ENCODE measurements at regions not wholly inside any gene's neighbourhood (a gene's known extent, or its start where the extent isn't known, plus 50 kb on each side); places are given as distances from the start of the nearest gene placed in this dataset.
"Not testable (repeated sequence)": the region's sequence is repeated elsewhere in the genome, so short reads cannot be mapped to it uniquely, and the experiment has no call there.

DNA sequence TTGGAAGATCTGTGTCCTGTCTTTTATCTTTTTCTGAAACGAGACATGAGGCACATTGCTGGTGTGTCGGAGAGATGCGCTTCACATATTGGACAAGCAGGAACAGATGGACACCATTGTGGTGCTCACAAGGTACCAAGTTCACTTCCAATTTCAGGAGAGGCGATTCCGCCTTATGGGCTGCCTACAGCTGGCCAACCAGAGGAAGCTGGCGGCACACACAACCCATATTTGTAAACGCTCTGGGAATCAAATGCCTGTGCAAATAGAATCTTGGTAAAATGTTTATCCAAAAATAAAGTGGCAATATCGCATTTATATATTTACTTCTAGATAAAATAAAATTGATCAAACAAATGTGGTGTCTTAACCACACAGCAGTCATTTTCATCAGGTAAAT is 337.4 kb downstream of the TCERG1L start:
- no peak overlapping the region for H3K4me3 ChIP-seq (ENCODE audit: low read depth, low read length)
- no peak for DNase-seq (ENCODE audit: low read depth)
- no peaks in the 10 kb centered on the region for H3K36me3 ChIP-seq (ENCODE audit: control insufficient read depth, insufficient read depth, low read length)
- TF ChIP-seq, protein P1, sequence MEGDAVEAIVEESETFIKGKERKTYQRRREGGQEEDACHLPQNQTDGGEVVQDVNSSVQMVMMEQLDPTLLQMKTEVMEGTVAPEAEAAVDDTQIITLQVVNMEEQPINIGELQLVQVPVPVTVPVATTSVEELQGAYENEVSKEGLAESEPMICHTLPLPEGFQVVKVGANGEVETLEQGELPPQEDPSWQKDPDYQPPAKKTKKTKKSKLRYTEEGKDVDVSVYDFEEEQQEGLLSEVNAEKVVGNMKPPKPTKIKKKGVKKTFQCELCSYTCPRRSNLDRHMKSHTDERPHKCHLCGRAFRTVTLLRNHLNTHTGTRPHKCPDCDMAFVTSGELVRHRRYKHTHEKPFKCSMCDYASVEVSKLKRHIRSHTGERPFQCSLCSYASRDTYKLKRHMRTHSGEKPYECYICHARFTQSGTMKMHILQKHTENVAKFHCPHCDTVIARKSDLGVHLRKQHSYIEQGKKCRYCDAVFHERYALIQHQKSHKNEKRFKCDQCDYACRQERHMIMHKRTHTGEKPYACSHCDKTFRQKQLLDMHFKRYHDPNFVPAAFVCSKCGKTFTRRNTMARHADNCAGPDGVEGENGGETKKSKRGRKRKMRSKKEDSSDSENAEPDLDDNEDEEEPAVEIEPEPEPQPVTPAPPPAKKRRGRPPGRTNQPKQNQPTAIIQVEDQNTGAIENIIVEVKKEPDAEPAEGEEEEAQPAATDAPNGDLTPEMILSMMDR (IDR thresholded peaks at IDR 0.05; ENCODE audit: insufficient read depth, low read depth, low read length): no peak
- ChIA-PET POLR2A (no interaction called here), CTCF (no interaction called here)
- H3K27me3 ChIP-seq (ENCODE audit: control insufficient read depth, insufficient read depth, low read length): no peaks in the 10 kb centered on the region

DNA sequence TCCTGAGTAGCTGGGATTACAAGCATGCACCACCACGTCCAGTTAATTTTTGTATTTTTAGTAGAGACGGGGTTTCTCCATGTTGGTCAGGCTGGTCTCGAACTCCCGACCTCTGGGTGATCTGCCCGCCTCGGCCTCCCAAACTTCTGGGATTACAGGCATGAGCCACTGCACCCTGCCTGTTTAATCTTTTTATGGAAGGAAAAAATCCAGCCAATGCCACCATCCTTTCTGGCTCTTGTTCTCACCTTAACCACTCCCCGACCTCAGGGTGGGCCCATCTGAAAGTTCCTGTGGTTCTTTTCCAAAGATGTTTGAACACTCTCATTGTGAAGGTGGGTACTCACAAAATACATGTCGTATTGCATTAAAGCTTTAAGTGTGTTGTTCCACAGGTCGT is 336.2 kb downstream of the TCERG1L start:
- H3K27me3 ChIP-seq (ENCODE audit: control insufficient read depth, insufficient read depth, low read length); POLR2A ChIA-PET; DNase-seq (ENCODE audit: low read depth); H3K36me3 ChIP-seq (ENCODE audit: control insufficient read depth, insufficient read depth, low read length); H3K4me3 ChIP-seq (ENCODE audit: low read depth, low read length); CTCF ChIA-PET: not testable (repeated sequence)

DNA sequence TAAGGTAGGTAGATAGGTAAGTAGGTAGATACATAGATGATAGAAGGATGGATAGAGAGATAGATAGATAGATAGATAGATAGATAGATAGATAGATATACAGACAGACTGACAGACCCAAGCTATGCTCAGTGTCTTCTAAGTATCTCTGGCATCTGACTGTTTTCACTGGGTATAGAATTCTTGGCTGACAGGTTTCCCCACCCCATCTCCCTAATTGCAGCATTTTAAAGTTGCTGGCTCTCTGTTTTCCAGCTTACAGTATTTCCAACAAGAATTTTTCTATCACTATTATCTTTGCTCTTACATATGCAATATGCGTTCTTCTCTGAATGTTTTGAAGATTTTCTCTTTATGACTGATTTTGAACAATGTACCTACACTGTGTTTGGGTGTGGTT is 328.7 kb downstream of the TCERG1L start:
- no peak for DNase-seq (ENCODE audit: low read depth)
- no peaks in the 10 kb centered on the region for H3K36me3 ChIP-seq (ENCODE audit: control insufficient read depth, insufficient read depth, low read length)
- TF ChIP-seq, protein P1 (IDR thresholded peaks at IDR 0.05; ENCODE audit: insufficient read depth, low read depth, low read length): no peak
- H3K27me3 ChIP-seq (ENCODE audit: control insufficient read depth, insufficient read depth, low read length): no peaks in the 10 kb centered on the region
- H3K4me3 ChIP-seq (ENCODE audit: low read depth, low read length): no peak overlapping the region
- CTCF ChIA-PET: no interaction called here
- POLR2A ChIA-PET: no interaction called here

DNA sequence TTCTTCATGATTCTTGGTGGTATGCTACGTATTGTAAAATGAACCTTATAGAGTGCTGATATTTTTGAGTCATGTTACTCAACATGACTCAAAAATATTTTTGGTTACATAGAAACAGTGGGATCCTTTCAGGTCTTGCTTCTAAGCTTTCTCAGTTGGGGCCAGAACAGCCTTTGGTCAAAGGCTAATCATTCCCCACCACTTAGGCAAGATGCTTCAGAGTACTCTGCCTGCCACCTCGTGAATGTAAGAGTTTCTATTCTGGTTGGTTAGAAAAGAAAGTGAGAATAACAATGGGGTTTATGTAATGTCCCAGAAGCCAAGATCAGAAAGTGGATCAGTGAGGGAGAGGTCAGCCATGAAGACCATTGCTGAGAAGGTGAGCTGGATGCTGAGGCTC is 327.8 kb downstream of the TCERG1L start:
- CTCF ChIA-PET: no interaction called here
- TF ChIP-seq, protein P1 (IDR thresholded peaks at IDR 0.05; ENCODE audit: insufficient read depth, low read depth, low read length): no peak
- Histone ChIP-seq H3K36me3 (ENCODE audit: control insufficient read depth, insufficient read depth, low read length) (no peaks in the 10 kb centered on the region), H3K4me3 (ENCODE audit: low read depth, low read length) (no peak overlapping the region), H3K27me3 (ENCODE audit: control insufficient read depth, insufficient read depth, low read length) (no peaks in the 10 kb centered on the region)
- POLR2A ChIA-PET: no interaction called here
- no peak for DNase-seq (ENCODE audit: low read depth)

DNA sequence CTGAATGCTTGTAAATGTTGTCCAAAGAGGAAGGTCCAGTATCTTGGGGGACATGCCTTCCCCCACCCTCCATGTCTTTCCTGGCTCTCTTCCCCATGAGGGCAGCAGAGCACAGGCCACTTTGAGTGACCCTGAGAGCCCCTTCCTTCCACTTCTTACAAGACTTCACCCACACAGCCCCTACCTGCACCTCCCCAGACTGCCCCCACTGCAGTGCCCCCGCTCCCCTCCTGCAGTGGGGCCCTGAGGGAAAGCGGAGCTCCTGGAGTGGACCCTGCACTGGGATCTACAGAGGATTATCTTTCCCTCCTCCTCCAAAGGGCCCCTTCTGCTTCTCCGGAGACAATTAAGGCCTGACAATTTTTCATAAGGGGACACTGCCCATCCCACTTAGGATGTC is 326.8 kb downstream of the TCERG1L start:
- TF ChIP-seq, protein P1 (IDR thresholded peaks at IDR 0.05; ENCODE audit: insufficient read depth, low read depth, low read length): no peak
- no peak for DNase-seq (ENCODE audit: low read depth)
- Histone ChIP-seq H3K27me3 (ENCODE audit: control insufficient read depth, insufficient read depth, low read length) (no peaks in the 10 kb centered on the region), H3K36me3 (ENCODE audit: control insufficient read depth, insufficient read depth, low read length) (no peaks in the 10 kb centered on the region), H3K4me3 (ENCODE audit: low read depth, low read length) (no peak overlapping the region)
- CTCF ChIA-PET: no interaction called here
- POLR2A ChIA-PET: no interaction called here

DNA sequence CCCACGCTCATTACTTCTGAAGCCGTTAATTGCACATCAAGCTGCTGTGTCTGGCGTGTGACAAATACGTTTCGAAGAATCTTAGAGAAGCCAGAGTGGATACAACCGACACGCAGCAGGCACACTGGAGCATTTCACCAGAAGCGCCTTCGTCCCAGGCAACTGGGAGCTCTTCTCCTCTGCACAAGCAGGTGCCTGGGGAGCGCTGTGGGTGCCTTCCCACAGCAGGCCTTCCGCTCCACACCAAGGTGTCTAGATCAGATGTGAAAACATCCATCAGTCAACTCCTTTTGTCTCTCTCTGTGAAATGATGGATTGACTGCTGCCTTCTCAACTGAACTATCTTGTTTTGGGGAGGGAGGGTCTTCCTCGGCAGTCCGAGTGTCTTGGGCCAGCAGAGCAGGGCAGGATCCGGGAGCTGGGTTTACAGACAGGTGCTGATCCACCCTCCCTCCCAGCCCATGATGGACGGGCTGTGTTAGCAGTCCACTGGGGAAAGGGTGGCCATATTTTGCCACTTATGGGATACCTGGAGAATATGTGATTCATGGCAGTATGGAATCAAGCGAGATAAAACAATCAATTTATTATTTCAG is 326.3 kb downstream of the TCERG1L start:
- no peaks in the 10 kb centered on the region for H3K27me3 ChIP-seq (ENCODE audit: control insufficient read depth, insufficient read depth, low read length)
- TF ChIP-seq, protein P1 (IDR thresholded peaks at IDR 0.05; ENCODE audit: insufficient read depth, low read depth, low read length): no peak
- ChIA-PET CTCF (no interaction called here), POLR2A (no interaction called here)
- H3K36me3 ChIP-seq (ENCODE audit: control insufficient read depth, insufficient read depth, low read length): no peaks in the 10 kb centered on the region
- H3K4me3 ChIP-seq (ENCODE audit: low read depth, low read length): no peak overlapping the region
- DNase-seq (ENCODE audit: low read depth): no peak

Data from BJ (cell line).